OCI-LY3 (cell line): ENCODE measurements at regions not wholly inside any gene's neighbourhood (a gene's known extent, or its start where the extent isn't known, plus 50 kb on each side); places are given as distances from the start of the nearest gene placed in this dataset.

ENCODE experiments used
- H2AFZ ChIP-seq: fragments of 200-600, 300-600 bp; shearing (Covaris generic); 2 replicates; pipeline ENCODE4 v1.6.0; 2014; ENCODE audit warnings: antibody characterized with exemption, low read depth, low read length
- H3K27ac ChIP-seq: fragments of 200-600, 300-600 bp; sonication (generic); 2 replicates; pipeline ENCODE4 v1.5.1; 2014; ENCODE audit warnings: mild to moderate bottlenecking, low read length, moderate library complexity, mixed read lengths
- H3K27me3 ChIP-seq: fragments of 200-600, 300-600 bp; sonication (generic); 2 replicates; pipeline ENCODE4 v1.6.1; 2014; ENCODE audit warnings: low read depth, low read length, mixed read lengths
- H3K36me3 ChIP-seq: fragments of 200-600, 300-600 bp; sonication (generic); replicated peaks from 2 replicates; pipeline ENCODE3; 2014; ENCODE audit warnings: low read depth, low read length, mixed read lengths
- H3K4me1 ChIP-seq: fragments of 300-600, 200-600 bp; sonication (generic); 2 replicates; pipeline ENCODE4 v1.6.1; 2014; ENCODE audit warnings: low read length, mixed read lengths
- H3K4me2 ChIP-seq: fragments of 200-600, 300-600 bp; sonication (generic); 2 replicates; pipeline ENCODE4 v1.6.1; 2014; ENCODE audit warnings: low read length, mixed read lengths
- H3K4me3 ChIP-seq: fragments of 300-600, 200-600 bp; sonication (generic); 2 replicates; pipeline ENCODE4 v1.5.1; 2014; ENCODE audit warnings: antibody characterized with exemption, mild to moderate bottlenecking, low read length, moderate library complexity
- H3K79me2 ChIP-seq: fragments of 300-600, 200-600 bp; shearing (Covaris generic); 2 replicates; pipeline ENCODE4 v1.6.1; 2014; ENCODE audit warnings: mild to moderate bottlenecking, low read length, mixed read lengths
- H3K9ac ChIP-seq: fragments of 300-600, 200-600 bp; shearing (Covaris generic); 2 replicates; pipeline ENCODE4 v1.6.0; 2014; ENCODE audit warnings: mild to moderate bottlenecking, low read length, moderate library complexity
- H3K9me3 ChIP-seq: fragments of 200-600, 300-600 bp; shearing (Covaris generic); 2 replicates; pipeline ENCODE4 v1.6.1; 2014; ENCODE audit warnings: low read length, mixed read lengths; ENCODE audit not compliant: insufficient read depth
- H4K20me1 ChIP-seq: fragments of 200-600, 300-600 bp; sonication (generic); 2 replicates; pipeline ENCODE4 v1.6.1; 2016; ENCODE audit warnings: low read length, mixed read lengths; ENCODE audit not compliant: insufficient read depth
- CTCF ChIP-seq: fragments of 200-600, 300-600 bp; sonication (generic); IDR thresholded peaks from 2 replicates; pipeline ENCODE4 v1.5.1; 2014; ENCODE audit warnings: antibody characterized with exemption, low read length, low read depth
- EZH2phosphoT487 ChIP-seq: fragments of 200-600 bp; shearing (Covaris generic); IDR thresholded peaks from 2 replicates; pipeline ENCODE4 v1.6.1; 2018; ENCODE audit warnings: antibody characterized with exemption, mixed run types, low read depth

GRCh38 chr16:63749276-63749675 lies 1372.6 kb downstream of the CDH11 start:
- no peaks in the 10 kb centered on the region for H3K27me3 ChIP-seq
- TF ChIP-seq CTCF: no peak
- no peak for TF ChIP-seq EZH2phosphoT487
- H3K4me2 ChIP-seq: no peak overlapping the region
- no peak overlapping the region for H2AFZ ChIP-seq
- H3K27ac ChIP-seq: no peak overlapping the region
- H3K9ac ChIP-seq: no peak overlapping the region
- no peaks in the 10 kb centered on the region for H3K36me3 ChIP-seq
- H3K4me3 ChIP-seq: no peak overlapping the region
- H3K4me1 ChIP-seq: no peaks in the 10 kb centered on the region
- H3K9me3 ChIP-seq: no peaks in the 10 kb centered on the region
- H4K20me1 ChIP-seq: no peaks in the 10 kb centered on the region
- no peaks in the 10 kb centered on the region for H3K79me2 ChIP-seq

- Histone ChIP-seq H3K27ac (no peak overlapping the region), H3K9ac (no peak overlapping the region)
These were observed 1376.4 kb downstream of the CDH11 start for GRCh38 chr16:63745456-63745855.

DNA sequence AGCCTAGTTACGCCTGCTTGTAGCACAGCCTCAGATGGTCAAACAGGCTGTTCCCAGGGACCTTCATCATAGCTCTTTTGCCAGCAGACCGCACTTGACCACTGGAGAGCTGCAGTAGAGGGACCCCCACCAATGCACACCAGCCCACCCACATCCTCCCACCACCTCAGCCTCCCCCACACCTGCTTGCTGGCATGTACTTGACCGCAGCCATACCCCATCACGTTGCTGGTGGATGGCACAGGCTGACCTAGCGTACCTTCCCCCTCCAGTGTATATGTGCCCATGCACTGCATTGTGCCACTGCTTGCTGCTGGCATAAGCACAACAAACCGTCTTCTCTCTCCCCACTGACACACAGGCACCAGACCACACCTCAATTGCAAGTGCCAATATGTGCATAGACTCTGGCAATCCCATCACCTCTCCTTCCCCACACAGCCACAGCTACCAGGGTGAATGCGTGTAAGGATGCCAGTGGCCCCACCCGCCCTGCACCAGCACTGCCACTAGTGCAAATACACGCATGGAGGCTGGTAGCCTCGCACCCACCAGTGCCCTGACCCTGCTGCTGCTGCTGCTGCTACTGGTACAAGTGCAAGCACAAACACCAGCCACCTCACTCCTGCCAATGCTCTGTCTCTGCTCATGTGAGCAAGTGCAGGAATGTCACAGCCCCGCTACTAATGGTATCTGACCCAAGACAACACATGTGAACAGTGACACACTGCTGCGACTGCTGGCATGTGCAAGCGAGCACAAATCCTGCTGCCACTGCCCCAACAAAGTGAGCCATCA lies 1377.6 kb downstream of the CDH11 start:
- H3K79me2 ChIP-seq: no peaks in the 10 kb centered on the region
- no peak overlapping the region for H2AFZ ChIP-seq
- no peak overlapping the region for H3K4me3 ChIP-seq
- H4K20me1 ChIP-seq: no peaks in the 10 kb centered on the region
- no peak overlapping the region for H3K27ac ChIP-seq
- H3K4me2 ChIP-seq: no peak overlapping the region
- H3K9ac ChIP-seq: no peak overlapping the region
- TF ChIP-seq EZH2phosphoT487 (no peak), CTCF (no peak)
- no peaks in the 10 kb centered on the region for H3K36me3 ChIP-seq
- no peaks in the 10 kb centered on the region for H3K27me3 ChIP-seq
- no peaks in the 10 kb centered on the region for H3K4me1 ChIP-seq
- no peaks in the 10 kb centered on the region for H3K9me3 ChIP-seq

More at GRCh38 chr16:63745456-63745855, 1376.4 kb downstream of the CDH11 start:
- no peaks in the 10 kb centered on the region for H3K79me2 ChIP-seq
- H2AFZ ChIP-seq: no peak overlapping the region
- no peaks in the 10 kb centered on the region for H3K4me1 ChIP-seq
- H4K20me1 ChIP-seq: no peaks in the 10 kb centered on the region
- H3K9me3 ChIP-seq: no peaks in the 10 kb centered on the region
- H3K36me3 ChIP-seq: no peaks in the 10 kb centered on the region
- no peak overlapping the region for H3K4me3 ChIP-seq
- no peaks in the 10 kb centered on the region for H3K27me3 ChIP-seq
- no peak overlapping the region for H3K4me2 ChIP-seq
- TF ChIP-seq EZH2phosphoT487 (no peak), CTCF (no peak)

- Histone ChIP-seq H4K20me1 (no peaks in the 10 kb centered on the region), H3K9me3 (no peaks in the 10 kb centered on the region), H3K27me3 (no peaks in the 10 kb centered on the region), H3K4me3 (no peak overlapping the region), H3K9ac (no peak overlapping the region), H3K4me2 (no peak overlapping the region), H3K79me2 (no peaks in the 10 kb centered on the region), H3K36me3 (no peaks in the 10 kb centered on the region), H2AFZ (no peak overlapping the region), H3K27ac (no peak overlapping the region), H3K4me1 (no peaks in the 10 kb centered on the region)
- TF ChIP-seq CTCF: no peak
- no peak for TF ChIP-seq EZH2phosphoT487
These were observed 1379.7 kb downstream of the CDH11 start for GRCh38 chr16:63742150-63742549.
